ENCODE measurements at regions not wholly inside any gene's neighbourhood (a gene's known extent, or its start where the extent isn't known, plus 50 kb on each side); places are given as distances from the start of the nearest gene placed in this dataset.
"Not testable (repeated sequence)": the region's sequence is repeated elsewhere in the genome, so short reads cannot be mapped to it uniquely, and the experiment has no call there.

- not testable (repeated sequence) for TF ChIP-seq ZNF274 (IDR thresholded peaks at IDR 0.05; ENCODE audit: low read depth, low read length); YY1 (IDR thresholded peaks at IDR 0.05; ENCODE audit: insufficient read depth, insufficient read length)
These were observed 688.1 kb upstream of the MGAT4C start for GRCh38 chr12:86944197-86944819.
